GM12865 (cell line): ENCODE measurements at regions not wholly inside any gene's neighbourhood (a gene's known extent, or its start where the extent isn't known, plus 50 kb on each side); places are given as distances from the start of the nearest gene placed in this dataset.

ENCODE experiments used
- DNase-seq: peaks from one replicate; pipeline ENCODE4 v3.0.0; 2010; ENCODE audit warnings: low read depth
- H3K4me3 ChIP-seq: 2 replicates; pipeline ENCODE4 v1.5.1; 2011; ENCODE audit warnings: mild to moderate bottlenecking, low read depth, low read length, control low read depth
- CTCF ChIP-seq: IDR thresholded peaks from 2 replicates; pipeline ENCODE4 v1.5.1; 2011; ENCODE audit warnings: low read length, control low read depth, low read depth, inconsistent platforms; ENCODE audit not compliant: insufficient read depth; ENCODE audit errors: missing control alignments

GRCh38 chr13:60869941-60870613 is 473.1 kb downstream of the TDRD3 start:
- H3K4me3 ChIP-seq = no peak overlapping the region
- no peak for DNase-seq

GRCh38 chr13:60869225-60869624 is 472.2 kb downstream of the TDRD3 start:
- DNase-seq = no peak
- no peak overlapping the region for H3K4me3 ChIP-seq
- no peak for TF ChIP-seq CTCF

More at GRCh38 chr13:60869941-60870613, 473.1 kb downstream of the TDRD3 start:
- no peak for TF ChIP-seq CTCF

GRCh38 chr13:60862036-60862435 is 465.0 kb downstream of the TDRD3 start:
- no peak for DNase-seq
- TF ChIP-seq CTCF = no peak
- H3K4me3 ChIP-seq = no peak overlapping the region

- no peak for TF ChIP-seq CTCF
- H3K4me3 ChIP-seq = no peak overlapping the region
- no peak for DNase-seq
Observed at GRCh38 chr13:60857698-60858097, 460.7 kb downstream of the TDRD3 start.

- DNase-seq = no peak
- TF ChIP-seq CTCF = no peak
- no peak overlapping the region for H3K4me3 ChIP-seq
Observed at GRCh38 chr13:60852886-60853285, 455.9 kb downstream of the TDRD3 start.

GRCh38 chr13:60851378-60851777 is 454.4 kb downstream of the TDRD3 start:
- TF ChIP-seq CTCF = no peak

GRCh38 chr13:60850526-60850925 is 453.5 kb downstream of the TDRD3 start:
- TF ChIP-seq CTCF = no peak
- DNase-seq = no peak
- no peak overlapping the region for H3K4me3 ChIP-seq

More at GRCh38 chr13:60851378-60851777, 454.4 kb downstream of the TDRD3 start:
- no peak for DNase-seq
- no peak overlapping the region for H3K4me3 ChIP-seq
